Thoracic aorta (tissue), 2 donors: ENCODE measurements at regions not wholly inside any gene's neighbourhood (a gene's known extent, or its start where the extent isn't known, plus 50 kb on each side); places are given as distances from the start of the nearest gene placed in this dataset.

Source experiments
- ATAC-seq: fragments of 150-250 bp; one replicate; pipeline ENCODE4 v1.8.0; 2017; ENCODE audit warnings: low read depth; ENCODE audit not compliant: insufficient number of reproducible peaks, low FRiP score
- DNase-seq: peaks from one replicate; pipeline ENCODE4 v3.0.0-alpha.2; 2020; ENCODE audit warnings: low spot score
- H3K27ac ChIP-seq, 2 donors: fragments of 200-600 bp; sonication (generic); 1 replicate in 1 of 2; 2 replicates in 1 of 2; pipeline ENCODE4 v1.5.1; 2016; ENCODE audit warnings: mild to moderate bottlenecking in 2 of 2, moderate library complexity in 2 of 2
- H3K27me3 ChIP-seq: fragments of 200-600 bp; sonication (generic); replicated peaks from 2 replicates; pipeline ENCODE4 v1.6.0; 2016; ENCODE audit warnings: mild to moderate bottlenecking; ENCODE audit not compliant: insufficient read depth
- H3K36me3 ChIP-seq: fragments of 200-600 bp; sonication (generic); one replicate; pipeline ENCODE4 v1.5.1; 2016
- H3K4me1 ChIP-seq, 2 donors: fragments of 200-600 bp; sonication (generic); 1 replicate in 1 of 2; 2 replicates in 1 of 2; pipeline versions ENCODE4 v1.5.1 to v1.6.0; 2016; ENCODE audit warnings: low read depth in 2 of 2, mild to moderate bottlenecking in 1 of 2; ENCODE audit not compliant: control insufficient read depth in 1 of 2
- H3K4me3 ChIP-seq: fragments of 200-600 bp; sonication (generic); 2 replicates; pipeline ENCODE4 v1.5.1; 2016; ENCODE audit warnings: mild to moderate bottlenecking
- H3K9me3 ChIP-seq: fragments of 200-600 bp; sonication (generic); 2 replicates; pipeline ENCODE4 v1.5.1; 2016
- CTCF ChIP-seq: fragments of 200-600 bp; sonication (generic); IDR thresholded peaks from one replicate; pipeline ENCODE4 v1.5.1; 2019; ENCODE audit warnings: antibody characterized with exemption

- Histone ChIP-seq H3K27ac (no peak overlapping the region), H3K4me3 (no peak overlapping the region), H3K36me3 (no peaks in the 10 kb centered on the region), H3K4me1 (no peaks in the 10 kb centered on the region), H3K9me3 (no peaks in the 10 kb centered on the region), H3K27me3 (no peaks in the 10 kb centered on the region)
- DNase-seq = no peak
- no peak for TF ChIP-seq CTCF
- ATAC-seq = no peak
Measured at GRCh38 chr5:103923616-103924168, 361.1 kb upstream of the NUDT12 start.

GRCh38 chr5:103919506-103919905, 356.9 kb upstream of the NUDT12 start:
- no peaks in the 10 kb centered on the region for H3K27me3 ChIP-seq
- H3K4me1 ChIP-seq = no peaks in the 10 kb centered on the region
- H3K36me3 ChIP-seq = no peaks in the 10 kb centered on the region
- DNase-seq = no peak
- no peak overlapping the region for H3K4me3 ChIP-seq
- no peaks in the 10 kb centered on the region for H3K9me3 ChIP-seq
- ATAC-seq = no peak
- no peak overlapping the region for H3K27ac ChIP-seq
- no peak for TF ChIP-seq CTCF

GRCh38 chr5:103918668-103919367, 356.2 kb upstream of the NUDT12 start:
- Histone ChIP-seq H3K4me3 (no peak overlapping the region), H3K27ac (no peak overlapping the region), H3K4me1 (no peaks in the 10 kb centered on the region), H3K27me3 (no peaks in the 10 kb centered on the region), H3K36me3 (no peaks in the 10 kb centered on the region), H3K9me3 (no peaks in the 10 kb centered on the region)
- no peak for TF ChIP-seq CTCF
- DNase-seq (no peak), ATAC-seq (no peak)

- ATAC-seq (no peak), DNase-seq (no peak)
- no peaks in the 10 kb centered on the region for H3K36me3 ChIP-seq
- no peaks in the 10 kb centered on the region for H3K9me3 ChIP-seq
- no peak overlapping the region for H3K27ac ChIP-seq
- no peak for TF ChIP-seq CTCF
- no peaks in the 10 kb centered on the region for H3K4me1 ChIP-seq
- no peak overlapping the region for H3K4me3 ChIP-seq
- no peaks in the 10 kb centered on the region for H3K27me3 ChIP-seq
Measured at GRCh38 chr5:103915081-103915480, 352.5 kb upstream of the NUDT12 start.

- no peaks in the 10 kb centered on the region for H3K36me3 ChIP-seq
- no peaks in the 10 kb centered on the region for H3K27me3 ChIP-seq
- no peak for TF ChIP-seq CTCF
- ATAC-seq (no peak), DNase-seq (no peak)
- H3K9me3 ChIP-seq = no peaks in the 10 kb centered on the region
- H3K27ac ChIP-seq = no peak overlapping the region
- no peak overlapping the region for H3K4me3 ChIP-seq
- H3K4me1 ChIP-seq = peaks cover 0 to 7% of the 10 kb centered on the region in 2 donors
Measured at GRCh38 chr5:103910786-103911185, 348.2 kb upstream of the NUDT12 start.
